Endothelial cell of umbilical vein (primary cell): ENCODE measurements at regions not wholly inside any gene's neighbourhood (a gene's known extent, or its start where the extent isn't known, plus 50 kb on each side); places are given as distances from the start of the nearest gene placed in this dataset.

ENCODE experiments used
- EZH2 ChIP-seq: IDR thresholded peaks from 2 replicates; pipeline ENCODE4 v1.6.1; 2012; ENCODE audit warnings: borderline replicate concordance, low read depth, mild to moderate bottlenecking, moderate library complexity, low read length, inconsistent platforms; ENCODE audit not compliant: severe bottlenecking
- FOS ChIP-seq: IDR thresholded peaks from 2 replicates; pipeline ENCODE4 v1.6.1; 2011; ENCODE audit warnings: mild to moderate bottlenecking, low read length, moderate library complexity, borderline replicate concordance; ENCODE audit not compliant: insufficient read depth
- MAX ChIP-seq: IDR thresholded peaks from 2 replicates; pipeline ENCODE4 v1.6.1; 2011; ENCODE audit not compliant: insufficient read depth, insufficient read length
- TF ChIP-seq, protein P1 (sequence below), 2 donors: IDR thresholded peaks; 1 replicate in 1 of 2; 2 replicates in 1 of 2; pipeline ENCODE4 v1.5.1; 2011; ENCODE audit warnings: low read length in 2 of 2, mild to moderate bottlenecking in 2 of 2, moderate library complexity in 2 of 2, control low read depth in 1 of 2, inconsistent platforms in 1 of 2, low read depth in 1 of 2; ENCODE audit not compliant: insufficient read depth in 1 of 2; ENCODE audit errors: extremely low read depth in 1 of 2

GRCh38 chr4:13246107-13246506 is 238.0 kb downstream of the RAB28 start:
- TF ChIP-seq EZH2: no peak
- TF ChIP-seq, protein P1, sequence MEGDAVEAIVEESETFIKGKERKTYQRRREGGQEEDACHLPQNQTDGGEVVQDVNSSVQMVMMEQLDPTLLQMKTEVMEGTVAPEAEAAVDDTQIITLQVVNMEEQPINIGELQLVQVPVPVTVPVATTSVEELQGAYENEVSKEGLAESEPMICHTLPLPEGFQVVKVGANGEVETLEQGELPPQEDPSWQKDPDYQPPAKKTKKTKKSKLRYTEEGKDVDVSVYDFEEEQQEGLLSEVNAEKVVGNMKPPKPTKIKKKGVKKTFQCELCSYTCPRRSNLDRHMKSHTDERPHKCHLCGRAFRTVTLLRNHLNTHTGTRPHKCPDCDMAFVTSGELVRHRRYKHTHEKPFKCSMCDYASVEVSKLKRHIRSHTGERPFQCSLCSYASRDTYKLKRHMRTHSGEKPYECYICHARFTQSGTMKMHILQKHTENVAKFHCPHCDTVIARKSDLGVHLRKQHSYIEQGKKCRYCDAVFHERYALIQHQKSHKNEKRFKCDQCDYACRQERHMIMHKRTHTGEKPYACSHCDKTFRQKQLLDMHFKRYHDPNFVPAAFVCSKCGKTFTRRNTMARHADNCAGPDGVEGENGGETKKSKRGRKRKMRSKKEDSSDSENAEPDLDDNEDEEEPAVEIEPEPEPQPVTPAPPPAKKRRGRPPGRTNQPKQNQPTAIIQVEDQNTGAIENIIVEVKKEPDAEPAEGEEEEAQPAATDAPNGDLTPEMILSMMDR (IDR thresholded peaks at IDR 0.05; ENCODE audit: extremely low read depth in 1 of 2, insufficient read depth in 1 of 2, low read depth in 1 of 2, low read length in 2 of 2): no peak
- no peak for TF ChIP-seq MAX
- no peak for TF ChIP-seq FOS
